Neuronal stem cell (in vitro differentiated cells): ENCODE measurements at regions not wholly inside any gene's neighbourhood (a gene's known extent, or its start where the extent isn't known, plus 50 kb on each side); places are given as distances from the start of the nearest gene placed in this dataset. TPM values are rescaled to one million over a fixed set of nuclear protein-coding genes. Genes with fewer than 3 reads are reported as not detected.

ENCODE experiments used
- small RNA-seq: library from polyadenylated mRNA; stranded (forward); fragments of <200 nt; extraction: miRNeasy Mini kit (QIAGEN cat#:217004); gene quantifications from one replicate; pipeline ENCODE3, GENCODE V24; 2013; ENCODE audit not compliant: insufficient read depth

Small RNAs in the stretch of these regions (small RNA-seq; reads per million reads assigned to genes)
- gene RN7SL147P, result not detected
